Activated CD8-positive, alpha-beta T cell treated with anti-CD3 and anti-CD28 coated beads, Interleukin-2, amount 10 ng/mL, durations not matched to agents 7 days and 5 days (primary cell): ENCODE measurements at regions not wholly inside any gene's neighbourhood (a gene's known extent, or its start where the extent isn't known, plus 50 kb on each side); places are given as distances from the start of the nearest gene placed in this dataset.
"Not testable (repeated sequence)": the region's sequence is repeated elsewhere in the genome, so short reads cannot be mapped to it uniquely, and the experiment has no call there.

Source experiments
- ATAC-seq: fragments of 150-1000 bp; cut with Tn5 transposase; one replicate; pipeline ENCODE4 v1.10.0; 2021; ENCODE audit warnings: moderate library complexity
- CTCF ChIA-PET: fragments of 350-600 bp; sonication (Branson Sonifier 250); formaldehyde crosslinking; loops from one replicate; lab custom pipeline; 2021; ENCODE audit warnings: antibody characterized with exemption; lab: Charles Lee
- POLR2A ChIA-PET: fragments of 350-600 bp; sonication (Branson Sonifier 250); formaldehyde crosslinking; loops from one replicate; lab custom pipeline; 2021; ENCODE audit warnings: antibody characterized with exemption; lab: Charles Lee
- DNase-seq: peaks from one replicate; pipeline ENCODE4 v3.0.0-alpha.2; 2020
- H3K27ac Mint-ChIP-seq: one replicate; pipeline ENCODE4 v1.8.0; 2021; ENCODE audit warnings: mild to moderate bottlenecking, mixed read lengths
- H3K27me3 Mint-ChIP-seq: one replicate; pipeline ENCODE4 v1.8.0; 2021; ENCODE audit warnings: low read depth, mixed read lengths
- H3K36me3 Mint-ChIP-seq: one replicate; pipeline ENCODE4 v1.8.0; 2021; ENCODE audit warnings: low read depth, mixed read lengths
- H3K4me1 Mint-ChIP-seq: one replicate; pipeline ENCODE4 v1.8.0; 2021; ENCODE audit warnings: low read depth, mixed read lengths
- H3K4me3 Mint-ChIP-seq: one replicate; pipeline ENCODE4 v1.8.0; 2021; ENCODE audit warnings: mild to moderate bottlenecking, mixed read lengths
- H3K9me3 Mint-ChIP-seq: one replicate; pipeline ENCODE4 v1.8.0; 2022; ENCODE audit warnings: mixed read lengths; ENCODE audit not compliant: insufficient read depth

- ATAC-seq (no peak), DNase-seq (no peak)
- H3K27ac Mint-ChIP-seq, result no peak overlapping the region
- no peaks in the 10 kb centered on the region for H3K4me1 Mint-ChIP-seq
- no peaks in the 10 kb centered on the region for H3K27me3 Mint-ChIP-seq
- ChIA-PET CTCF (no interaction called here), POLR2A (no interaction called here)
- no peak overlapping the region for H3K4me3 Mint-ChIP-seq
- no peaks in the 10 kb centered on the region for H3K36me3 Mint-ChIP-seq
- no peaks in the 10 kb centered on the region for H3K9me3 Mint-ChIP-seq
Measured at GRCh38 chr3:31086698-31087097, 192.2 kb upstream of the GADL1 start.

DNA sequence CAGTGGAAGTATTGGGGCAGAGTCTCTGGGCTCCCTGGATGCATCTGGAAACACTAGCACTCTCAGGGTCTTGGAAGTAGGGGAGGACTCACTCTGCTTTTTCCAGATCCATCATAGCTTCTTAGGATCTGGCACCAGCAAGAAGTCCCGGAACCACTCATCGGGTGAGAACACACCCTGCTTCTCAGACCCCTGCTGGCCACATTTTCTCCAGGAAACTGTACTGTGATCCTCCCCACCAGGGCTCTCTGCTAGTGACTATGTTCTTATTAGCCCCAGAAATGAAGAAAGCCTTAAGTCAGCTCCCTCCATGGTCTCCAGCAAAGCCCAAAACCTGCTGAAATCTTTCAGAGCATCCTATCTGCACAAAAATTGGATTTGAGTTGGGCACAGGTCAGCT is 197.3 kb upstream of the GADL1 start:
- ChIA-PET POLR2A (no interaction called here), CTCF (no interaction called here)
- Mint-ChIP-seq H3K9me3 (no peaks in the 10 kb centered on the region), H3K27ac (no peak overlapping the region), H3K4me3 (no peak overlapping the region), H3K36me3 (no peaks in the 10 kb centered on the region), H3K27me3 (no peaks in the 10 kb centered on the region), H3K4me1 (peaks cover 7% of the 10 kb centered on the region)
- no peak for ATAC-seq
- DNase-seq, result no peak

DNA sequence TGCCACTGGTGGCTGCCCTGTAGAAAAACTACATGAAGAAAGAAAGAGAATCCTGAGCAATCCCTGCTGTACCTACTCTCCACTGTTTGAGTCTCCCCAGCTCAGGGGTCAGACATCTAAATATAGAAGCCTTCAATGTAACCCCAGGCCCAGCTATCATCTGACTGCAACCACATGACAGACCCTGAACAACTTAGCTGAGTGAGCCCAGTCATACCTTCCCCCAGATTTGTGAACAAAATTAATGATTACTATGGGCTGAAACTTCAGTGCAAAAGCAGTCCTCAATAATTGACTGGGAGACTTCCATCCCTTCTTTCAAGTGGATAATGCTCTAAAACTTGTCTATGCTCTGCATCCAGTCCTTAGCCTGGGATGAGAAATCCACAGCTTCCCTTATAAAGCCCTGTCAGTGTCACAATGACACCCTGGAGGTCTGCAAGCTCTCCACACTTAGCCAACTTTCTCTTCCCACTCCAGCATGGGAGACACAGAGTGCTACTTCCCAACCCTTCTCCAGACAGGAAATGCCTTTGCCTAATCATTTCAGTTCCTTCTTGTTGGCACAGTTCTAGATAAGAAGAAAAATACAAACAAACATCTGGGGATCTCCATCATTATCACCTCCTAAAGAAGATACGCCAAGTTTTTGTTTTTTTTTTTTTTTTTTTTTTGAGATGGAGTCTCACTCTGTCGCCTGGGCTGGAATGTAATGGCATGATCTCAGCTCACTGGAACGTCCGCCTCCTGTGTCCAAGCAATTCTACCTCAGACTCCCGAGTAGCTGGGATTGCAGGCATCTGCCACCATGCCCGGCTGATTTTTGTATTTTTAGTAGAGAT is 198.5 kb upstream of the GADL1 start:
- CTCF ChIA-PET, result no interaction called here

DNA sequence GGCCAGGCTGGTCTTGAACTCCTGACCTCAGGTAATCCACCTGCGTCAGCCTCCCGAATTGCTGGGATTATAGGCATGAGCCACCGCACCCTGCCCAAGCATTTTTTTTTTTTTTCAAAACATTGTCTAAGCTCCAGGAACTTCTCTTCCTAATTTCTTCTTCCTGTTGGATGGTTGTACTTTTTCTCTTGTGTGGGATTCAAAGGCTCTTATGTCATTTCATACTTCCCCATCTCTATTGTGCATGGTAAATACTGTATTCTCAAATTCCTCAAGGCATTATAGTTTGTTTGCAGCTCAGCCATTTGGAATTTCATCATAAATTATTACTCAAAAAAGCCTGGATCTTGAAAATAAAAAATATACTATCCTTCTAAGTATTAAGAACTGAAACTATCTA is 199.1 kb upstream of the GADL1 start:
- no peaks in the 10 kb centered on the region for H3K36me3 Mint-ChIP-seq
- peaks cover 14% of the 10 kb centered on the region for H3K4me1 Mint-ChIP-seq
- DNase-seq (no peak), ATAC-seq (no peak)
- H3K27ac Mint-ChIP-seq, result no peak overlapping the region
- H3K9me3 Mint-ChIP-seq, result no peaks in the 10 kb centered on the region
- ChIA-PET POLR2A (no interaction called here), CTCF (no interaction called here)
- H3K27me3 Mint-ChIP-seq, result no peaks in the 10 kb centered on the region
- H3K4me3 Mint-ChIP-seq, result no peak overlapping the region

More for the DNA sequence above, 198.5 kb upstream of the GADL1 start:
- DNase-seq, result no peak
- POLR2A ChIA-PET, result no interaction called here
- Mint-ChIP-seq H3K36me3 (no peaks in the 10 kb centered on the region), H3K27me3 (no peaks in the 10 kb centered on the region), H3K27ac (no peak overlapping the region), H3K9me3 (no peaks in the 10 kb centered on the region), H3K4me1 (peaks cover 14% of the 10 kb centered on the region), H3K4me3 (no peak overlapping the region)
- ATAC-seq, result no peak

DNA sequence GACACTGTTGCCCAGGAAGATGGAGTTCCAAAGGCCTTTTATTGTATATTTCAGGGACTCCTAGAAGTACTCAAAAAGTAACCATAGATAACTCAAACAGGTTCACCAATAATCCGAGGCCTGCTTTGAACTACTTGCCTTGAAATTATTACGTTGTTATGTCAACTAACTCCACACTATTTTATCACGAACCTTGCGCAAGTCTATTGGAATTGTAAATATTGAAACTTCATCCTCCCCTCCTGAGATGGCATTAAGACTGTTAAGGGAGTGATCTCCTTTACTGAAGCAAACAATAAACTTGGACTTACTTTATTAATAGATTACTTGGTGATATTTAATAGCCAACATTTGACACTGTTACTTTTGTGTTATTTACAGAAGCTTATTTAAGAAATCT is 199.6 kb upstream of the GADL1 start:
- H3K27me3 Mint-ChIP-seq, result no peaks in the 10 kb centered on the region
- no peak overlapping the region for H3K4me3 Mint-ChIP-seq
- no peaks in the 10 kb centered on the region for H3K36me3 Mint-ChIP-seq
- CTCF ChIA-PET, result no interaction called here
- peaks cover 14% of the 10 kb centered on the region for H3K4me1 Mint-ChIP-seq
- ATAC-seq (no peak), DNase-seq (no peak)
- H3K9me3 Mint-ChIP-seq, result no peaks in the 10 kb centered on the region
- POLR2A ChIA-PET, result no interaction called here
- no peak overlapping the region for H3K27ac Mint-ChIP-seq

GRCh38 chr3:31095255-31095654 is 200.8 kb upstream of the GADL1 start:
- H3K27me3 Mint-ChIP-seq, result no peaks in the 10 kb centered on the region
- no peak overlapping the region for H3K27ac Mint-ChIP-seq
- POLR2A ChIA-PET, result no interaction called here
- CTCF ChIA-PET, result no interaction called here
- peaks cover 14% of the 10 kb centered on the region for H3K4me1 Mint-ChIP-seq
- no peaks in the 10 kb centered on the region for H3K9me3 Mint-ChIP-seq
- DNase-seq (no peak), ATAC-seq (no peak)
- no peaks in the 10 kb centered on the region for H3K36me3 Mint-ChIP-seq
- H3K4me3 Mint-ChIP-seq, result no peak overlapping the region

DNA sequence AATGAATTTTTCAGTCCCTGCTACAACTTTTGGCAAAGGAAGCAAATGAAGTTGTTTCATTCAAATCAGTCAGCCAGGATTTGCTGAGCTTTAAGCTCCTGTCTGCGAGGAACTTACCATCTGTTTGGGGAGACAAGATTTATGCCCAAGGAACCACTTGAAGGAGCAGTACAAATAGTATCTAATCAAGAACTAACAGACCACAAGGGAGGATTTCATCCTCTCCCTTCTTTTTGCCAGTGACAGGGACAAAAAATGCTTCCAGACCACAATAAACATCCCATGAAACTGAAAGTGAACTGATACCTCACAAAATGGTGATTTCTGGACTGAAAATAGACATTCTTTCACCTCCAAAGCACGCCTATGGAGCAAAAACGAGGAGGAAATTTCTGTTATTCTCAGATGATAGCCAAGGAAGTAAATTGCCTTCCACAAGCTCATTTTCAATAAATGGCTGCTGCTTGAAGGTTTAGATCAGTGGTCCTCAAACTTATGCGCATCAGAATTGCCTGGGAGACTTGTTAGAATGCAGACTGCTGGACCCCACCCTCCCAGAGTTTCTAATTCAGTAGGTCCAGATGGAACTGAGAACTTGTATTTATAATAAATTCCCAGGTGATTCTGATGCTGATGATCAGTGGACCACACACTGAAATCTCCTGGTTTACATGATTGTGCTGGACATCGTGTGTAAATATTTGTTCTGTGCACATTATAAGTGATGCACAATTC is 202.4 kb upstream of the GADL1 start:
- DNase-seq, result no peak

GRCh38 chr3:31100519-31100918 is 206.1 kb upstream of the GADL1 start:
- Mint-ChIP-seq H3K27ac (no peak overlapping the region), H3K36me3 (no peaks in the 10 kb centered on the region), H3K27me3 (no peaks in the 10 kb centered on the region), H3K9me3 (peaks cover 3% of the 10 kb centered on the region), H3K4me1 (peaks cover 17% of the 10 kb centered on the region), H3K4me3 (no peak overlapping the region)
- ChIA-PET POLR2A (no interaction called here), CTCF (interaction anchor here (1.0 to 1.4 kb wide), 2 partner anchors 10 to 20 kb away, joined by 3 read pairs; no protein-coding TSS in a partner anchor)
- ATAC-seq (no peak), DNase-seq (no peak)

More for the DNA sequence above, 202.4 kb upstream of the GADL1 start:
- Mint-ChIP-seq H3K9me3 (no peaks in the 10 kb centered on the region), H3K27ac (no peak overlapping the region), H3K27me3 (no peaks in the 10 kb centered on the region), H3K4me1 (peaks cover 14% of the 10 kb centered on the region), H3K4me3 (no peak overlapping the region), H3K36me3 (no peaks in the 10 kb centered on the region)
- CTCF ChIA-PET, result no interaction called here
- no peak for ATAC-seq
- POLR2A ChIA-PET, result no interaction called here

- ATAC-seq, H3K36me3 Mint-ChIP-seq, H3K27ac Mint-ChIP-seq, DNase-seq, H3K27me3 Mint-ChIP-seq, CTCF ChIA-PET, H3K4me3 Mint-ChIP-seq, POLR2A ChIA-PET, H3K9me3 Mint-ChIP-seq: not testable (repeated sequence)
- H3K4me1 Mint-ChIP-seq, result peaks cover 20% of the 10 kb centered on the region
Measured at GRCh38 chr3:31101285-31101684, 206.8 kb upstream of the GADL1 start.

- no peak for DNase-seq
- POLR2A ChIA-PET, result no interaction called here
- Mint-ChIP-seq H3K36me3 (no peaks in the 10 kb centered on the region), H3K4me1 (peaks cover 12% of the 10 kb centered on the region), H3K4me3 (no peak overlapping the region), H3K9me3 (peaks cover 3% of the 10 kb centered on the region), H3K27ac (no peak overlapping the region), H3K27me3 (no peaks in the 10 kb centered on the region)
- no peak for ATAC-seq
- CTCF ChIA-PET, result no interaction called here
Measured at GRCh38 chr3:31102196-31102879, 207.9 kb upstream of the GADL1 start.

DNA sequence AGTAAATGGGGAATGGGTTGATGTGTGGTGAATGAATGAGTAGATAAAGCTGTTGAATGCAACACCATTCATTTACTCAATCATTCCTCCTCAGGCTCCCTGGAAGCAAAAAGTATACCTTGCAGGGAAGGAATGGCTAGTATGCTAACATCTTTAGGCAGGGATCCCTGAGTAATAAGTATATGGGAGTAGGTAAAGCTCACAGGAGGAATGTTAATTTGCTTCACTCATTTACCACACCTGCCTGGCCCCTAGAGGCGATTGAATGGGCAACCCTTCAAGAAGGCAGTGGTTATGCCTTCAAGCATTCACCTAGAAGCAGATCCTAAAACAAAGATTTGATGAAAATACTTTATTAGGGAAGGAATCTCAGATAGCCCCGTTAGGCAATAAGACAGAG is 208.7 kb upstream of the GADL1 start:
- ChIA-PET POLR2A (interaction anchor here (0.6 kb wide), 1 partner anchor 455 kb away, joined by 3 read pairs; no protein-coding TSS in a partner anchor), CTCF (no interaction called here)
- DNase-seq (no peak), ATAC-seq (no peak)
- Mint-ChIP-seq H3K27ac (no peak overlapping the region), H3K36me3 (no peaks in the 10 kb centered on the region), H3K9me3 (peaks cover 3% of the 10 kb centered on the region), H3K4me1 (peaks cover 10% of the 10 kb centered on the region), H3K4me3 (no peak overlapping the region), H3K27me3 (no peaks in the 10 kb centered on the region)
